ENCODE measurements at regions not wholly inside any gene's neighbourhood (a gene's known extent, or its start where the extent isn't known, plus 50 kb on each side); places are given as distances from the start of the nearest gene placed in this dataset.

- no peak overlapping the region for H3K23ac ChIP-seq (ENCODE audit: insufficient read length, low read depth, low read length)
- Mint-ChIP-seq H3K4me3 (no peak overlapping the region), H3K27ac (no peak overlapping the region), H3K36me3 (ENCODE audit: insufficient read depth in 1 of 3, low read depth in 3 of 3) (no peaks in the 10 kb centered on the region), H3K4me1 (peaks cover 16 to 18% of the 10 kb centered on the region in 2 experiments), H3K27me3 (ENCODE audit: low read depth) (no peaks in the 10 kb centered on the region), H3K9me3 (peaks cover 0 to 3% of the 10 kb centered on the region in 2 experiments; a peak in 1 of 5 replicates)
- H3K56ac ChIP-seq (ENCODE audit: insufficient read length, low read depth, low read length): no peak overlapping the region
- H3K14ac ChIP-seq (ENCODE audit: insufficient read depth, low read length): no peak overlapping the region
- no peaks in the 10 kb centered on the region for H4K20me1 ChIP-seq (ENCODE audit: control insufficient read depth, insufficient read depth, insufficient read length)
- H3K4ac ChIP-seq (ENCODE audit: low read depth, low read length): no peak overlapping the region
- H2AFZ ChIP-seq (ENCODE audit: low read length): no peak overlapping the region
- no peak overlapping the region for H3K27ac ChIP-seq (ENCODE audit: insufficient read length, low read depth, low read length)
- no peak overlapping the region for H3K4me2 ChIP-seq (ENCODE audit: insufficient read depth, insufficient read length, low read length)
- no peak overlapping the region for H2BK20ac ChIP-seq (ENCODE audit: low read depth, low read length, poor library complexity, severe bottlenecking)
- no peak for DNase-seq
- no peak overlapping the region for H4K5ac ChIP-seq (ENCODE audit: insufficient read length, low read depth, low read length)
- no peaks in the 10 kb centered on the region for H3K79me2 ChIP-seq (ENCODE audit: insufficient read depth, low read length)
- H3T11ph ChIP-seq (ENCODE audit: low read length): no peak overlapping the region
- no peak overlapping the region for H3K18ac ChIP-seq (ENCODE audit: insufficient read length, low read depth, low read length)
- no peak overlapping the region for H4K91ac ChIP-seq (ENCODE audit: insufficient read length, low read depth, low read length)
- no peak overlapping the region for H4K8ac ChIP-seq (replicated peaks; ENCODE audit: insufficient read length, low read depth, low read length)
- H3K9me3 ChIP-seq (ENCODE audit: control insufficient read depth, low read depth, low read length): no peaks in the 10 kb centered on the region
- TF ChIP-seq CTCF (conservative IDR thresholded peaks at IDR 0.05): no peak
- no peaks in the 10 kb centered on the region for H3K27me3 ChIP-seq (ENCODE audit: insufficient read depth, low read length)
- no peaks in the 10 kb centered on the region for H3K23me2 ChIP-seq (ENCODE audit: insufficient read length, low read depth, low read length, poor library complexity, severe bottlenecking)
- H3K9ac ChIP-seq (ENCODE audit: extremely low read depth, insufficient read length, low read length): no peak overlapping the region
- H2BK5ac ChIP-seq (ENCODE audit: insufficient read length, low read length): no peak overlapping the region
- H2AK5ac ChIP-seq (ENCODE audit: insufficient read length, low read length): no peak overlapping the region
- no peaks in the 10 kb centered on the region for H3K4me1 ChIP-seq (ENCODE audit: insufficient read depth, low read length)
- no peak overlapping the region for H2BK12ac ChIP-seq (ENCODE audit: insufficient read length, low read depth, low read length)
- H2BK120ac ChIP-seq (ENCODE audit: low read depth, low read length, poor library complexity, severe bottlenecking): no peak overlapping the region
- no peaks in the 10 kb centered on the region for H3K79me1 ChIP-seq (ENCODE audit: insufficient read depth, low read depth, low read length, poor library complexity, severe bottlenecking)
- no peak overlapping the region for H2BK15ac ChIP-seq (ENCODE audit: low read depth, low read length)
Measured at GRCh38 chr9:117535973-117536372, 121.1 kb upstream of the ASTN2 start.
